ENCODE measurements at regions not wholly inside any gene's neighbourhood (a gene's known extent, or its start where the extent isn't known, plus 50 kb on each side); places are given as distances from the start of the nearest gene placed in this dataset.

DNA sequence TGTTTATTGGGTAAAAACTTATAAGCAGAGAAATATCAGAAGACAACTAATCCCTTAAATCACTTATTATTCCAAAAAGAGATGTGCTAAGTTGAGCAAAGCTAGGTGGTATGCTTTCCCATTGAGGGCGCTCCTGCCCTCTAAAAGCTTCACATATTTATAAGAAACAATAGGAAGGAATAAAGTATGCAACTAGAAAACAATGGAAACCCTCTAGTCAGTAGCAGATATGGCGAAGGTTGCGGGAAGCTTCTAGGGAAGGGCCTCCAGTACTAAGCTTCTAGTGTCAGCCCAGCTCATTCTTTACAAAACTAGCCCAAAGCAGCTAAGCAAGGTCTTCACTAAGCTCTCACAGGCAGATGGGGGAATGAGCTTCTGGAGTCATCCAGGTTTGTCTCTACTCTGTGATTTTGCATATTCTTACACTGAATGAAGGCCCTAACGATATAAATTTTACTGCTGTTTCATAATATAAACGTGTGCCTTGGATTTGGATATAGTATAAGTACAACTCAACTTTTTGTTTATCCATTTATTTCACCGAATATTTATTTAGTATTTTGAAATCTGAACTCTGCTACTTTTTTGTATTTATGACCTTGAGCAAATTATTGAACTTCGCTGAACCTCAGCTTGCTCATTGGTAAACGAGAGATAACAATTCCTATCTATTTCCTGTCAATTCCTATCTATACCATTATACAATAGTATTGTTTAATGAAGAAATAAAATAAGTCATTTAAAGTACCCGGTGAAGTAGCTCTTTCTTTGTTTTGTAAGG is 571.4 kb downstream of the ELAVL2 start:
- no peak overlapping the region for H3K4me3 ChIP-seq (ENCODE audit: low read length)
- TF ChIP-seq, protein P1, sequence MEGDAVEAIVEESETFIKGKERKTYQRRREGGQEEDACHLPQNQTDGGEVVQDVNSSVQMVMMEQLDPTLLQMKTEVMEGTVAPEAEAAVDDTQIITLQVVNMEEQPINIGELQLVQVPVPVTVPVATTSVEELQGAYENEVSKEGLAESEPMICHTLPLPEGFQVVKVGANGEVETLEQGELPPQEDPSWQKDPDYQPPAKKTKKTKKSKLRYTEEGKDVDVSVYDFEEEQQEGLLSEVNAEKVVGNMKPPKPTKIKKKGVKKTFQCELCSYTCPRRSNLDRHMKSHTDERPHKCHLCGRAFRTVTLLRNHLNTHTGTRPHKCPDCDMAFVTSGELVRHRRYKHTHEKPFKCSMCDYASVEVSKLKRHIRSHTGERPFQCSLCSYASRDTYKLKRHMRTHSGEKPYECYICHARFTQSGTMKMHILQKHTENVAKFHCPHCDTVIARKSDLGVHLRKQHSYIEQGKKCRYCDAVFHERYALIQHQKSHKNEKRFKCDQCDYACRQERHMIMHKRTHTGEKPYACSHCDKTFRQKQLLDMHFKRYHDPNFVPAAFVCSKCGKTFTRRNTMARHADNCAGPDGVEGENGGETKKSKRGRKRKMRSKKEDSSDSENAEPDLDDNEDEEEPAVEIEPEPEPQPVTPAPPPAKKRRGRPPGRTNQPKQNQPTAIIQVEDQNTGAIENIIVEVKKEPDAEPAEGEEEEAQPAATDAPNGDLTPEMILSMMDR (IDR thresholded peaks at IDR 0.05; ENCODE audit: low read depth, low read length, poor library complexity, severe bottlenecking) = no peak
- TF ChIP-seq EZH2phosphoT487 (IDR thresholded peaks at IDR 0.05; ENCODE audit: borderline replicate concordance, low read length) = no peak
- H3K9me2 ChIP-seq (replicated peaks; ENCODE audit: control insufficient read depth, low read length) = no peaks in the 10 kb centered on the region
- H3K4me1 ChIP-seq (ENCODE audit: control insufficient read depth, low read length) = no peaks in the 10 kb centered on the region
- H3K36me3 ChIP-seq (ENCODE audit: control insufficient read depth, low read length) = no peaks in the 10 kb centered on the region
- no peaks in the 10 kb centered on the region for H3K9me3 ChIP-seq (ENCODE audit: control insufficient read depth, insufficient read depth, low read length)
- no peaks in the 10 kb centered on the region for H3K27me3 ChIP-seq (ENCODE audit: control insufficient read depth, low read length)
- H3K79me2 ChIP-seq (ENCODE audit: control insufficient read depth, low read length) = no peaks in the 10 kb centered on the region
- H3F3A ChIP-seq (ENCODE audit: control insufficient read depth, insufficient read depth) = no peaks in the 10 kb centered on the region
- H3K27ac ChIP-seq (ENCODE audit: low read depth, low read length) = no peak overlapping the region
- no peaks in the 10 kb centered on the region for H4K20me1 ChIP-seq (ENCODE audit: control insufficient read depth, insufficient read depth, low read depth, low read length)
- H3K4me2 ChIP-seq (ENCODE audit: low read length) = no peak overlapping the region

GRCh38 chr9:23255346-23255745 is 570.7 kb downstream of the ELAVL2 start:
- H3K9me3 ChIP-seq (ENCODE audit: control insufficient read depth, insufficient read depth, low read length) = no peaks in the 10 kb centered on the region
- no peak for TF ChIP-seq EZH2phosphoT487 (IDR thresholded peaks at IDR 0.05; ENCODE audit: borderline replicate concordance, low read length)
- TF ChIP-seq, protein P1 (IDR thresholded peaks at IDR 0.05; ENCODE audit: low read depth, low read length, poor library complexity, severe bottlenecking) = no peak
- H3K4me3 ChIP-seq (ENCODE audit: low read length) = no peak overlapping the region
- H3K79me2 ChIP-seq (ENCODE audit: control insufficient read depth, low read length) = no peaks in the 10 kb centered on the region
- H3K36me3 ChIP-seq (ENCODE audit: control insufficient read depth, low read length) = no peaks in the 10 kb centered on the region
- no peaks in the 10 kb centered on the region for H3K4me1 ChIP-seq (ENCODE audit: control insufficient read depth, low read length)
- H4K20me1 ChIP-seq (ENCODE audit: control insufficient read depth, insufficient read depth, low read depth, low read length) = no peaks in the 10 kb centered on the region
- H3K9me2 ChIP-seq (replicated peaks; ENCODE audit: control insufficient read depth, low read length) = no peaks in the 10 kb centered on the region
- no peak overlapping the region for H3K4me2 ChIP-seq (ENCODE audit: low read length)
- no peak overlapping the region for H3K27ac ChIP-seq (ENCODE audit: low read depth, low read length)
- H3F3A ChIP-seq (ENCODE audit: control insufficient read depth, insufficient read depth) = no peaks in the 10 kb centered on the region
- H3K27me3 ChIP-seq (ENCODE audit: control insufficient read depth, low read length) = no peaks in the 10 kb centered on the region

GRCh38 chr9:23258569-23258968 is 567.5 kb downstream of the ELAVL2 start:
- Histone ChIP-seq H3K4me2 (ENCODE audit: low read length) (no peak overlapping the region), H3K27ac (ENCODE audit: low read depth, low read length) (no peak overlapping the region), H3K9me2 (replicated peaks; ENCODE audit: control insufficient read depth, low read length) (no peaks in the 10 kb centered on the region), H4K20me1 (ENCODE audit: control insufficient read depth, insufficient read depth, low read depth, low read length) (no peaks in the 10 kb centered on the region), H3K27me3 (ENCODE audit: control insufficient read depth, low read length) (no peaks in the 10 kb centered on the region), H3K4me1 (ENCODE audit: control insufficient read depth, low read length) (no peaks in the 10 kb centered on the region), H3F3A (ENCODE audit: control insufficient read depth, insufficient read depth) (no peaks in the 10 kb centered on the region), H3K36me3 (ENCODE audit: control insufficient read depth, low read length) (no peaks in the 10 kb centered on the region), H3K9me3 (ENCODE audit: control insufficient read depth, insufficient read depth, low read length) (no peaks in the 10 kb centered on the region), H3K4me3 (ENCODE audit: low read length) (no peak overlapping the region), H3K79me2 (ENCODE audit: control insufficient read depth, low read length) (no peaks in the 10 kb centered on the region)
- no peak for TF ChIP-seq EZH2phosphoT487 (IDR thresholded peaks at IDR 0.05; ENCODE audit: borderline replicate concordance, low read length)
- TF ChIP-seq, protein P1 (IDR thresholded peaks at IDR 0.05; ENCODE audit: low read depth, low read length, poor library complexity, severe bottlenecking) = no peak

Data from DOHH2 (cell line).